ENCODE measurements at regions not wholly inside any gene's neighbourhood (a gene's known extent, or its start where the extent isn't known, plus 50 kb on each side); places are given as distances from the start of the nearest gene placed in this dataset.
"Not testable (repeated sequence)": the region's sequence is repeated elsewhere in the genome, so short reads cannot be mapped to it uniquely, and the experiment has no call there.

DNA sequence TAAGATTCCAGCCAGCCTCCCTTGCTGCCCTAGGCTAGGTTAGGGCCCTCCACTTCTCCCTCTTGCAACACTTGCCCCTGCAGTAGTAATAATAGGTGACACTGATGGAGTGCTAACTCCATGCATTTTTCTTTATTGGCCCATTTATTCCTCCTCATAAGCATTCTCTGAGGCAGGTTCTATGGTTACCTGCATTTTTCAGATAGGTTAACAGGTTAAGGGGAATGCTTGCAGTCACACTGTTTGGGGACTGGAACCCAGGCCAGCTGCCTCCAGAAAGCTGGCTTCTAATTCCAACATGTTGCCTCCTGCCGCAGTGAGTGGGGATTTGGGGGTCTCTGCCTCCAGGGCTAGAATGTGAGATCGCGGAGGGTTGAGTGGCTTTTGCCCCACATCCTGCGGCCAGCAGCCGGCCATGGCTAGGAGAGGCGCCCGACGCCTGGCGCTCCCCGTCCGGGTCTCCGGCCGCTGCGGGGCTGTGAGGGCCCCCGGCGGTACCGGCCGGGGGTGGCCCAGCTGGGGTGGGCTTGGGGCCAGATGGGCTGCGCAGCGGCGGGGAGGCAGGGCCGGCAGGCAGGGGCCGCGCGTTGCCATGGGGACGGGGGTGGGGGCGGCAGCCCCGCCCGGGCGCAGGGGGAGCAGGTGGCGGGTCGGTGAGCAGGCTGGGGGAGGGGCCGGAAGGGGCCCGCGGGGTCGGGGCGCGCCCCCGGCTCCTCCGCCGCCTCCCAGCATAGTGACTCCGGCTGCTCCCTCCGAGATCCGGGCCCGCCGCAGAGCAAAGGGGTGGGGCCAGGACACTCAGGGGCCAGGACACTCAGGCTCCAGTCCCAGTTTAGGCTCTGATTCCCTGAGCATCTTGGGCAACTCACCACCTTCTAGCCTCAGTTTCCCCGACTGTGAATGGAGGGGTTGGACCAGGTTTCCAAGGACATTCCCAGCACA lies 68.4 kb upstream of the SSBP3 start:
- DNase-seq (ENCODE audit: low spot score), result no peak

DNA sequence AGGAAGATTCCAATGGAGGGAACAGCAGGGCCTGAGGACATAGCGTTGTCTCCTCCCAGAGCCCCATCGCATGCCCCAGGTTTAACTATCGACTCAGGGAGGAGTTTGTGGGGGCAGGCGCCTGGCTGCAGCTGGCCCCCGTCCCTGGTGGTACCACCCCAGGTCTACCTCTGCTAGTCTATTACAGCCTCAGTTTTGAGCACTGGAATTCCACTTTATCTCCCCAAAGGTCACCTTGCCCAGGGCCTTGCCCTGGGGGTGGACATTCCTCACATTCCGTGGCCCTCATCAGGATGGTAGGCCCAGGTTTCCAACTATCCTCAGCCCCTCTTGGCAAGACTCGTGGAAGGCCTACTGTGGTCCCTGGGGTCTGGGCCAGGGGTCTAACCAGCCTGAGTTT lies 65.4 kb upstream of the SSBP3 start:
- DNase-seq (ENCODE audit: low spot score), result no peak

DNA sequence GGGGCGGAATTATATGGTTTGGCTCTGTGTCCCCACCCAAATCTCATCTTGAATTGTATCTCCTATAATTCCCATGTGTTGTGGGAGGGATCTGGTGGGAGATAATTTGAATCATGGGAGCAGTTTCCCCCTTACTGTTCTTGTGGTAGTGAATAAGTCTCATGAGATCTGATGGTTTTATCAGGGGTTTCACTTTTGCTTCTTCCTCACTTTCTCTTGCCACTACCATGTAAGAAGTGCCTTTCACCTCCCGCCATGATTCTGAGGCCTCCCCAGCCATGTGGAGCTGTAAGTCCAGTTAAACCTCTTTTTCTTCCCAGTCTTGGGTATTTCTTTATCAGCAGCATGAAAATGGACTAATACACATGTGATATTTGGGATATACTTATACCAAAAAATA lies 63.2 kb upstream of the SSBP3 start:
- DNase-seq (ENCODE audit: low spot score), result not testable (repeated sequence)

- DNase-seq (ENCODE audit: low spot score), result not testable (repeated sequence)
Measured at GRCh38 chr1:54468288-54469084, 62.3 kb upstream of the SSBP3 start.

DNA sequence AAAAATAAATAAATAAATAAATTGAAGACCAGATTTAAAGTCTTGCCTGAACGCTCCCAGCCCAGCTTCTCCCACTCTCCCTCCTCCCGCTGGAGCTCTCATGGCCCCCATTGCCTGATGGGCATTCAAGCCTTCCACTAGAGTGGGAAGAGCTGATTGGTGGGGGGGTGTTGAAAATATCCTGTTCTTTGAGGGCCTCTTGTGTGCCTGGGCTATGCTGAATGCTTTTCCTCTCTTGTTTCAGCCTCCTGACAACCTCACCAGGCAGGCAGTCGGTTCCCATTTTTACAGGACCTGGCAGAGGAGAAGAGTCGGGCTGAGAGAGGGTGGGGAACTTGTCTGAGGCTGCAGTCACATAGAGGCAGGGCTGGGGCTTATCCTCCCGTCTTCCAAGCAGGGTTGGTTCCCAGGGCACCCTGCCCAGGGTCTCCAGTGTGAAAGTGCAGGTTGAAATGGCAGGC lies 59.2 kb upstream of the SSBP3 start:
- no peak for DNase-seq (ENCODE audit: low spot score)

GRCh38 chr1:54464477-54465146 lies 58.4 kb upstream of the SSBP3 start:
- DNase-seq (ENCODE audit: low spot score), result no peak

GRCh38 chr1:54464031-54464476 lies 57.9 kb upstream of the SSBP3 start:
- no peak for DNase-seq (ENCODE audit: low spot score)

GRCh38 chr1:54463259-54464030 lies 57.3 kb upstream of the SSBP3 start:
- no peak for DNase-seq (ENCODE audit: low spot score)

DNA sequence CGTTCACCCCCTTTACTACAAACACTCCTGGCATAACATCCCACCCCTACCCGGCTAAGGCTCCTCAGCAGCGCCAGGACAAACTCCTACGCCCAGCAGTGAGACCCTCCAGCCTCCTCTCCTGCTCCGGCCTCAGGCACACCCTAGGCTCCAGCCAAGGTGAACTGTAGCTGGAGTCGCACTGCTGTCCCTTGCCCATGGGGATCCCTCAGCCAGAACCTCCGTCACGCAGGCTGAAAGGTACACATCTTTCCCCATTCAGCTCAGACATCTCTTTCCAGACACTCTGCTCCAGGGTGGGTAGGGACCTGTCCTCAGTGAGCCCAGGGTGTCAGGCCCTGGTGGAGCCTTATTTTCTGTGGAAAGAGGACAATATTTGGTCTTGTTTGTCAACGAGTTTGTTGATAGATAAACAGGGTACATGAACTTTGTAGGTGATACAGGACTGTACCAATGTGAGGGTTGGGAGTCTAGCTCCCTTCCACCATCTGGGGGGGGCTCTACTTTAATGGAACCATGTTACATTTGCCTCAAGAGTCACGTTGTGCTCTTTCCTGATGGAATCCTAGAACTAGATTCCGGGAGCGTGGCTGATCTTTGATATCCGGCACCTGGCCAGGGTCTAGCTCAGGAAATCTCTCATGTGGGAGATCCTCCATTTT lies 56.5 kb upstream of the SSBP3 start:
- DNase-seq (ENCODE audit: low spot score), result no peak

- no peak for DNase-seq (ENCODE audit: low spot score)
Measured at GRCh38 chr1:54461731-54462596, 55.8 kb upstream of the SSBP3 start.

- DNase-seq (ENCODE audit: low spot score), result no peak
Measured at GRCh38 chr1:54460861-54461387, 54.7 kb upstream of the SSBP3 start.

DNA sequence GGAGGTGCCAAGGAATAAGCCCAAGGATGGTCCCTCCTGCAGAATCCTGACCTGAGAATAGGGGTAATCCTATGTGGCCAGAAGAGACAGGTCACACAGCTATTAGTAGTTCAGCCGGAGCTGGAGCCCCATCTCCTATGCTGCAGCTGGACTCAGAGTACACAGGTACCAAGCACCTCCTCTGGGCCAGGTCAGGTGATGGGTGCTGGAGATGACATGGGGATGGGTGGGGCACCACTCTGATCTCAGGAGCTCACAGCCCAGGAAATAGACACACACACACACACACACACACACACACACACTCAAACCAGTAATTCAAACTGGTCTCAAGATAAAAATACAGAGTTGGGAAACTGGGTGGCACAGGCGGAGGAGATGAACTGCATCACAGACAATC lies 54.2 kb upstream of the SSBP3 start:
- no peak for DNase-seq (ENCODE audit: low spot score)

GRCh38 chr1:54459726-54460191 lies 53.6 kb upstream of the SSBP3 start:
- DNase-seq (ENCODE audit: low spot score), result no peak

GRCh38 chr1:54459140-54459539 lies 52.9 kb upstream of the SSBP3 start:
- DNase-seq (ENCODE audit: low spot score), result no peak

DNA sequence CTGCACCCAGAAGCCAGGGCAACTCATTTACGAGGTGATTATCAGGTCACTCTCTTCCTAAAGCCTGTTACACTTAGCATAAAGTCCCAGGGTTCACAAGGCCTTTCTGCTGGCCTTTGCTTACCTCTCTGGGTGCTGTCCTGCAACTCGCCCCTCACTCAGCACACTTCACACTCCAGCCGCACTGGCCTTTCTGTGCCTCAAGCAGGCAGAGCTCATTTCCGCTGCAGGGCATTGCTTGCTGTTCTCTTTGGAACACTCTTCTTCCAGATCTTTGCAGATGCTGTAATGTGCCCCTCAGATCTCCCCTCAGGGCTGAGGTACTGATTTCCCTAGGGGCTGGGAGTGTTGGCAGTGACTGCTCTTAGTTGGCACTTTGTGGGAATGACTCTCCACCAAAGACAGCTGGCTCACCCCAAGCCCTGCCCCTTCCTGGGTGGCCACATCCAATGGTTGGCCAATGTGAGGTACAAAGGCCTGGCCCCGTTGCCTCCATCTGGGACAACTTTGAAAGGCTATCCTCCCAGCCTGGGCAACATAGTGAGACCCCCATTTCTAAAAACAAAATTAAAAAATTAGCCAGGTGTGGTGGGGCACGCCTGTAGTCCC lies 50.8 kb upstream of the SSBP3 start:
- no peak for DNase-seq (ENCODE audit: low spot score)

DNA sequence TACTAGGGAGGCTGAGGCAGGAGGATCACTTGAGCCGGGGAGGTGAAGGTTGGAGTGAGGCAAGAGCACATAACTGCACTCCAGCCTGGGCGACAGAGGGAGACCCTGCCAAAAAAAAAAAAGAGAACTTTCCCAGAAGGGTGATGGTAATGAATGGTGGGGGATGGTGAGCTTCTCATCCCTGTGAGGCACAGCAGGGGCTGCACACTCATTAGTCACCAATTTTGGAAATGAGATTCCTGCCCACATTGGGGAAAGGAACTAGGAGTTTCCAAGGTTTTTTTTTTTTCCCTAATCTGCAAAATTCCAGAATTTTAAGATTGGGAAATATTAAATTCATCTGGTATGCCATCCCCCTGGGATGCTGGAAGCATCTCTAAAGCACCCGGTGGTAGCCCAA lies 50.2 kb upstream of the SSBP3 start:
- DNase-seq (ENCODE audit: low spot score), result no peak

All from hematopoietic multipotent progenitor cell treated with erythropoietin and hydrocortisone succinate and interleukin-3 and kit ligand, for 15 days (in vitro differentiated cells).